ENCODE measurements at regions not wholly inside any gene's neighbourhood (a gene's known extent, or its start where the extent isn't known, plus 50 kb on each side); places are given as distances from the start of the nearest gene placed in this dataset.

- H3K27me3 Mint-ChIP-seq (ENCODE audit: low read depth): no peaks in the 10 kb centered on the region
- H3K9me3 Mint-ChIP-seq: no peaks in the 10 kb centered on the region
- no peaks in the 10 kb centered on the region for H3K36me3 Mint-ChIP-seq (ENCODE audit: low read depth)
These were observed 460.0 kb downstream of the FUT8 start for GRCh38 chr14:65872536-65872935.

DNA sequence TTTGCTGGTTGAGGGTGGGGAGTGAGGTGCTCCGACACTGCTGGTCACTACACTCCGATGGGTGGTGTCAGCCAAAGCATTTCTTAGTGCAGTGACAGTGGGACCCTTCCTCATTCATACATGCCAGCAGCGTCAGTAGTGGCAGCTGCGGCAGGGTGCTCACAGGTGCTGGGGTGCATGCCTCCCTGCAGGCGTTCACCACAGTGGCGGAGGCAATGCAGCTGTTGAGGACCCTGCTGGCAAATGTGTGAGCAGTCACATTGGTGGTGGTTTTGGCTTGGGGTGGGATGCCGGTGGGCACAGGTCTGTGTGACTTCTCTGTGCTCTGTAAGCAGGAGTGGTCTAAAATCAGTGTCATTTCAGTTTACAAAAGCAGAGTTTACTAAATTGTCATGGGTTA is 464.6 kb downstream of the FUT8 start:
- peaks cover 17% of the 10 kb centered on the region for H3K9me3 Mint-ChIP-seq
- H3K36me3 Mint-ChIP-seq (ENCODE audit: low read depth): peaks cover 16% of the 10 kb centered on the region
- peaks cover 42% of the 10 kb centered on the region for H3K4me1 Mint-ChIP-seq (ENCODE audit: low read depth)
- no peak overlapping the region for H3K4me3 Mint-ChIP-seq
- H3K27me3 Mint-ChIP-seq (ENCODE audit: low read depth): no peaks in the 10 kb centered on the region
- H3K27ac Mint-ChIP-seq: peak overlapping the region; percentile 80

More at GRCh38 chr14:65872536-65872935, 460.0 kb downstream of the FUT8 start:
- H3K4me1 Mint-ChIP-seq (ENCODE audit: low read depth): peaks cover 5% of the 10 kb centered on the region
- H3K27ac Mint-ChIP-seq: no peak overlapping the region
- no peak overlapping the region for H3K4me3 Mint-ChIP-seq

DNA sequence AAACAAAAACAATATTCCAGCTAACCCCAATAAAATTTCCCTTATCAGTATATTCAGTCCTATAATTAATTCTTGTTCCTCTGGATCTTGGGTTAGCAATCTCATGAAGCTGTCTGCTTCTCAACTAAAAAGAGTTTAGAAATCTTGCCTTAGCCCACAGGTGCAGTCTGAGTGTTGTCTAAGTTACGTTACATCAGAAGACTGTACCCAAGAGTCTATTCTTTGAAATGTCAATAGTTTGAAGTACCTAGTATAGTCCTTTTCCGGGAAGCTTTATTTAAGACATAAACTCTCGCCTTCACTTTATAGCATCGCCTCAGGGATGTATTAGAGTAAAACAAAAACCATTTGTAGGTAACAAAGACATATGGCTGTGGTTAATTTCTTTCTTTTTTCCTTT is 465.1 kb downstream of the FUT8 start:
- Mint-ChIP-seq H3K4me1 (ENCODE audit: low read depth) (peaks cover 42% of the 10 kb centered on the region), H3K36me3 (ENCODE audit: low read depth) (peaks cover 16% of the 10 kb centered on the region), H3K27me3 (ENCODE audit: low read depth) (no peaks in the 10 kb centered on the region), H3K27ac (peak overlapping the region; percentile 80), H3K9me3 (peaks cover 18% of the 10 kb centered on the region), H3K4me3 (peak overlapping the region; percentile 45)

DNA sequence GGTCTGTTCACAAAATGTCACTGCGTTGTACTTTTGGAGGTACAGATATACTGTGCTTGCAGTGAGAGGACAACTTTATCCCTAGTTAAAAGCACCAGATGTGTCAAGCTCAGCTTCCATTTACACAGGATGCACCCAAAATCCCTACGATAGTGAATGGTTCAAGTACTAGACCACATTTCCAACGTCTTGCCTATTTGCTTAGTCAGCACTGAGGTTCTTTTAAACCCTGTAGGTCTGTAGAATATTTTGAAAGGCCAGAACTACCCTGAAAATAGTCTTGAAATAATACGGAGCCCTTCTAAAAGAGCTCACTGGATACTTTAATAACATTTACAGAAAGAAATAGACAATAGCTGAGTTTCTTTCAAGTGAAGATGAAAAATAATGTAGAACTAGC is 466.1 kb downstream of the FUT8 start:
- peaks cover 26% of the 10 kb centered on the region for H3K9me3 Mint-ChIP-seq
- H3K27me3 Mint-ChIP-seq (ENCODE audit: low read depth): peaks cover 4% of the 10 kb centered on the region
- H3K4me3 Mint-ChIP-seq: no peak overlapping the region
- H3K4me1 Mint-ChIP-seq (ENCODE audit: low read depth): peaks cover 44% of the 10 kb centered on the region
- peaks cover 20% of the 10 kb centered on the region for H3K36me3 Mint-ChIP-seq (ENCODE audit: low read depth)
- H3K27ac Mint-ChIP-seq: peak overlapping the region; percentile 80

- H3K27me3 Mint-ChIP-seq (ENCODE audit: low read depth): peaks cover 4% of the 10 kb centered on the region
- no peak overlapping the region for H3K4me3 Mint-ChIP-seq
- H3K27ac Mint-ChIP-seq: peak overlapping the region; percentile 76
- H3K4me1 Mint-ChIP-seq (ENCODE audit: low read depth): peaks cover 44% of the 10 kb centered on the region
- H3K36me3 Mint-ChIP-seq (ENCODE audit: low read depth): peaks cover 25% of the 10 kb centered on the region
- peaks cover 31% of the 10 kb centered on the region for H3K9me3 Mint-ChIP-seq
These were observed 466.9 kb downstream of the FUT8 start for GRCh38 chr14:65879248-65880009.

- H3K27ac Mint-ChIP-seq: peak overlapping the region; percentile 76
- H3K4me1 Mint-ChIP-seq (ENCODE audit: low read depth): peaks cover 44% of the 10 kb centered on the region
- H3K36me3 Mint-ChIP-seq (ENCODE audit: low read depth): peaks cover 25% of the 10 kb centered on the region
- H3K9me3 Mint-ChIP-seq: peaks cover 31% of the 10 kb centered on the region
- H3K27me3 Mint-ChIP-seq (ENCODE audit: low read depth): peaks cover 8% of the 10 kb centered on the region
- H3K4me3 Mint-ChIP-seq: no peak overlapping the region
These were observed 468.0 kb downstream of the FUT8 start for GRCh38 chr14:65880507-65880906.

- peaks cover 11% of the 10 kb centered on the region for H3K27me3 Mint-ChIP-seq (ENCODE audit: low read depth)
- peaks cover 31% of the 10 kb centered on the region for H3K9me3 Mint-ChIP-seq
- H3K36me3 Mint-ChIP-seq (ENCODE audit: low read depth): peaks cover 27% of the 10 kb centered on the region
- peaks cover 44% of the 10 kb centered on the region for H3K4me1 Mint-ChIP-seq (ENCODE audit: low read depth)
- no peak overlapping the region for H3K4me3 Mint-ChIP-seq
- peak overlapping the region; percentile 35 for H3K27ac Mint-ChIP-seq
These were observed 469.1 kb downstream of the FUT8 start for GRCh38 chr14:65881642-65882041.

GRCh38 chr14:65888677-65889076 is 476.1 kb downstream of the FUT8 start:
- peaks cover 17% of the 10 kb centered on the region for H3K27me3 Mint-ChIP-seq (ENCODE audit: low read depth)
- peaks cover 13% of the 10 kb centered on the region for H3K9me3 Mint-ChIP-seq
- peaks cover 13% of the 10 kb centered on the region for H3K36me3 Mint-ChIP-seq (ENCODE audit: low read depth)
- H3K4me1 Mint-ChIP-seq (ENCODE audit: low read depth): peaks cover 10% of the 10 kb centered on the region
- no peak overlapping the region for H3K4me3 Mint-ChIP-seq
- H3K27ac Mint-ChIP-seq: no peak overlapping the region

DNA sequence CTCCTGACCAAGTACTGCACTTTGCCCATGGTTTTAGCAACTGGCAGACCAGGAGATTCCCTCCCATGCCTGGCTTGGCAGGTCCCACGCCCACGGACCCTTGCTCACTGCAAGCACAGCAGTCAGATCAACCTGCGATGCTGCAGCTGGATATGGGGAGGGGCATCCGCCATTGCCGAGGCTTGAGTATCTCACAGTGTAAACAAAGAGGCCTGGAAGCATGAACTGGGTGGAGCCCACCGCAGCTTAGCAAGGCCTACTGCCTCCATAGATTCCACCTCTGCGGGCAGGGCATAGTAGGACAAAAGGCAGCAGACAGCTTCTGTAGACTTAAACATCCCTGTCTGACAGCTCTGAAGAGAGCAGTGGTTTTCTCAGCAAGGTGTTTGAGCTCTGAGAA is 479.8 kb downstream of the FUT8 start:
- H3K9me3 Mint-ChIP-seq: peaks cover 30% of the 10 kb centered on the region
- H3K36me3 Mint-ChIP-seq (ENCODE audit: low read depth): peaks cover 22% of the 10 kb centered on the region
- peaks cover 11% of the 10 kb centered on the region for H3K4me1 Mint-ChIP-seq (ENCODE audit: low read depth)
- H3K4me3 Mint-ChIP-seq: no peak overlapping the region
- peaks cover 10% of the 10 kb centered on the region for H3K27me3 Mint-ChIP-seq (ENCODE audit: low read depth)
- H3K27ac Mint-ChIP-seq: no peak overlapping the region

GRCh38 chr14:65900164-65900563 is 487.6 kb downstream of the FUT8 start:
- Mint-ChIP-seq H3K27ac (no peak overlapping the region), H3K36me3 (ENCODE audit: low read depth) (peaks cover 26% of the 10 kb centered on the region), H3K4me1 (ENCODE audit: low read depth) (peaks cover 15% of the 10 kb centered on the region), H3K27me3 (ENCODE audit: low read depth) (peaks cover 8% of the 10 kb centered on the region), H3K9me3 (peaks cover 41% of the 10 kb centered on the region), H3K4me3 (no peak overlapping the region)

DNA sequence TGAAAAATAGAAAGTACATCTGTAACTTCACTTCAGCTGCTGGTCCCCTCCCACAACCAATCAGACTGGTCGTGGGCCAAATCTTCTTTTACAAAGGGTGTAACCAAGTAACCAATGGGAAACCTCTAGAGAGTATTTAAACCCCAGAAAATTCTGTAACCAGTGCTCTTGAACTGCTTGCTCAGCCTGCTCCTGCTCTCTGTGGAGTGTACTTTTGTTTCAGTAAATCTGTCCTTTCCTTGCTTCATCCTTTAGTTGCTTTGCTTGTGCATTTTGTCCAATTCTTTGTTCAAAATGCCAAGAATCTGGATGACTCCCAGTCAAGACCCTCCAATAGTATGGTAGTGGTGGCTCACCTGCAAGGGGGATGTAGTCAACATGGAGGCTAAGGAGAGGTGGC is 489.1 kb downstream of the FUT8 start:
- Mint-ChIP-seq H3K27ac (no peak overlapping the region), H3K27me3 (ENCODE audit: low read depth) (peaks cover 11% of the 10 kb centered on the region), H3K4me1 (ENCODE audit: low read depth) (peaks cover 15% of the 10 kb centered on the region), H3K9me3 (peaks cover 32% of the 10 kb centered on the region), H3K4me3 (no peak overlapping the region), H3K36me3 (ENCODE audit: low read depth) (peaks cover 22% of the 10 kb centered on the region)

GRCh38 chr14:65904988-65905387 is 492.5 kb downstream of the FUT8 start:
- H3K9me3 Mint-ChIP-seq: peaks cover 20% of the 10 kb centered on the region
- peaks cover 18% of the 10 kb centered on the region for H3K36me3 Mint-ChIP-seq (ENCODE audit: low read depth)
- H3K4me1 Mint-ChIP-seq (ENCODE audit: low read depth): peaks cover 20% of the 10 kb centered on the region
- H3K27ac Mint-ChIP-seq: no peak overlapping the region
- H3K4me3 Mint-ChIP-seq: no peak overlapping the region
- peaks cover 12% of the 10 kb centered on the region for H3K27me3 Mint-ChIP-seq (ENCODE audit: low read depth)

GRCh38 chr14:65906344-65906743 is 493.8 kb downstream of the FUT8 start:
- H3K9me3 Mint-ChIP-seq: peaks cover 8% of the 10 kb centered on the region
- H3K4me1 Mint-ChIP-seq (ENCODE audit: low read depth): peaks cover 23% of the 10 kb centered on the region
- no peak overlapping the region for H3K27ac Mint-ChIP-seq
- no peak overlapping the region for H3K4me3 Mint-ChIP-seq
- peaks cover 17% of the 10 kb centered on the region for H3K27me3 Mint-ChIP-seq (ENCODE audit: low read depth)
- peaks cover 8% of the 10 kb centered on the region for H3K36me3 Mint-ChIP-seq (ENCODE audit: low read depth)

DNA sequence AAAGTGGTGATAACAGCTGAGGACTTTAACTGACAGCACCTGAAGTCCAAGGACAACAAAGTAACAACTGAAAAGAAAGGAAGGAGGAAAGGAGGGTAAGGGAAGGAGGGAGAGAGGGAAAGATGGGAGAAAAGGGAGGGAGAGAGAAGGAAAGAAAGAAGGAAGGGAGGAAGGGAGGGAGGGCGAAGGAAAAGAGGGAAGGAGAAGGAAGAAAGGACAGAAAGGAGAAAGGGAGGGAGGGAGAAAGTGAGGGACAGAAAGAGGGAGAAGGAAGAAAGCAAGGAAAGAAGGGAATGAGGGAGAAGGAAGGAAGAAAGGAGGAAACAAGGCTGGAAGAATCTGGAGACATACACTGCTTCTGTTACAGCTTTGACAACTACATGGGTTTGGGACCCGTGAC is 494.4 kb downstream of the FUT8 start:
- peaks cover 7% of the 10 kb centered on the region for H3K9me3 Mint-ChIP-seq
- H3K4me1 Mint-ChIP-seq (ENCODE audit: low read depth): peaks cover 26% of the 10 kb centered on the region
- peaks cover 5% of the 10 kb centered on the region for H3K36me3 Mint-ChIP-seq (ENCODE audit: low read depth)
- H3K4me3 Mint-ChIP-seq: no peak overlapping the region
- peaks cover 17% of the 10 kb centered on the region for H3K27me3 Mint-ChIP-seq (ENCODE audit: low read depth)
- no peak overlapping the region for H3K27ac Mint-ChIP-seq

DNA sequence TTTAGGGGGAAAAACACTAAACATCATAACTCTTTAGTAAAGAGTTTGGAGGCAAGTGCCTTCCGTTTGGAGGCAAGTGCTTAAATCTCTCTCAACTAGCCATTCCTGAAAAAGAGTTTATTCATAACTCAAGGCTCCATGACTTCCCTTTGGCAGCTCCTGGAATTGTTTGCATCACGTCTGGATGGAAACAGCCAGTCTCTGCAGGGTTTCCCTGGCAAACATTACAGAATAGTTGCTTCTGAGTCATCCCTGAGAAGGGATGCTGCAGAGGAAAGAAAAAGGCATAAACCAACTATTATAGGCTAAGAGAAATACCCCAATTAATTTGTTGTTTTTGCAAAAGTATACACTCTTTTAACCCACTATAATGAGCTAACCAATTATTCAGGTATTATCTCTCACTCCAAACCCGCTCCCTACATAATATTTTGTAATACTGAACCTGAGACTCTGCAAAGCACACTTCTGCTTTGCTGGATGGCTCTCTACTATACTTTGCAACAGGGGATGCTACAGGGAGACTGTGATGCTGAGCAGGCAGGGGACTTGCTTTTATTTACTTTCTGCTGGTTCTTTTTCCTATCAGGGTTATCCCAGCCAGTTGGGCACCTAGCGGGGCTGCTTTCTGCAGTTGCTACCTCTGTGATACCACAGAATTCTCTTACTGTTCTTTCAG is 497.7 kb downstream of the FUT8 start:
- peaks cover 7% of the 10 kb centered on the region for H3K36me3 Mint-ChIP-seq (ENCODE audit: low read depth)
- H3K27ac Mint-ChIP-seq: no peak overlapping the region
- peaks cover 9% of the 10 kb centered on the region for H3K9me3 Mint-ChIP-seq
- peaks cover 40% of the 10 kb centered on the region for H3K4me1 Mint-ChIP-seq (ENCODE audit: low read depth)
- H3K4me3 Mint-ChIP-seq: no peak overlapping the region
- H3K27me3 Mint-ChIP-seq (ENCODE audit: low read depth): peaks cover 25% of the 10 kb centered on the region

Data from T-helper 1 cell treated with Interleukin-12 subunit alpha and Interleukin-12 subunit beta and Interleukin-4 antibody, amounts not matched to agents 30 μg/mL and 1 μg/mL, for 36 hours (primary cell).